BLaER1 (cell line): ENCODE measurements at regions not wholly inside any gene's neighbourhood (a gene's known extent, or its start where the extent isn't known, plus 50 kb on each side); places are given as distances from the start of the nearest gene placed in this dataset.
"Not testable (repeated sequence)": the region's sequence is repeated elsewhere in the genome, so short reads cannot be mapped to it uniquely, and the experiment has no call there.

Experiments used
- H3K27ac ChIP-seq: shearing (Covaris generic); formaldehyde crosslinking; 2 replicates; pipeline ENCODE4 v1.8.1; 2022
- H3K27me3 ChIP-seq: shearing (Covaris generic); formaldehyde crosslinking; 2 replicates; pipeline ENCODE4 v1.8.1; 2022
- H3K36me3 ChIP-seq: shearing (Covaris generic); formaldehyde crosslinking; 2 replicates; pipeline ENCODE4 v1.8.1; 2022
- H3K4me1 ChIP-seq: shearing (Covaris generic); formaldehyde crosslinking; 2 replicates; pipeline ENCODE4 v1.8.1; 2022
- H3K4me2 ChIP-seq: shearing (Covaris generic); formaldehyde crosslinking; 2 replicates; pipeline ENCODE4 v1.8.1; 2022
- H3K4me3 ChIP-seq: shearing (Covaris generic); formaldehyde crosslinking; 2 replicates; pipeline ENCODE4 v1.8.1; 2022
- H3K9ac ChIP-seq: shearing (Covaris generic); formaldehyde crosslinking; 2 replicates; pipeline ENCODE4 v1.8.1; 2022
- H3K9me3 ChIP-seq: shearing (Covaris generic); formaldehyde crosslinking; 2 replicates; pipeline ENCODE4 v1.8.1; 2022
- H4K20me1 ChIP-seq: shearing (Covaris generic); formaldehyde crosslinking; 2 replicates; pipeline ENCODE4 v1.8.1; 2022
- Cebpa-rat ChIP-seq: shearing (Covaris generic); IDR thresholded peaks from 2 replicates; pipeline ENCODE4 v1.8.1; 2022

DNA sequence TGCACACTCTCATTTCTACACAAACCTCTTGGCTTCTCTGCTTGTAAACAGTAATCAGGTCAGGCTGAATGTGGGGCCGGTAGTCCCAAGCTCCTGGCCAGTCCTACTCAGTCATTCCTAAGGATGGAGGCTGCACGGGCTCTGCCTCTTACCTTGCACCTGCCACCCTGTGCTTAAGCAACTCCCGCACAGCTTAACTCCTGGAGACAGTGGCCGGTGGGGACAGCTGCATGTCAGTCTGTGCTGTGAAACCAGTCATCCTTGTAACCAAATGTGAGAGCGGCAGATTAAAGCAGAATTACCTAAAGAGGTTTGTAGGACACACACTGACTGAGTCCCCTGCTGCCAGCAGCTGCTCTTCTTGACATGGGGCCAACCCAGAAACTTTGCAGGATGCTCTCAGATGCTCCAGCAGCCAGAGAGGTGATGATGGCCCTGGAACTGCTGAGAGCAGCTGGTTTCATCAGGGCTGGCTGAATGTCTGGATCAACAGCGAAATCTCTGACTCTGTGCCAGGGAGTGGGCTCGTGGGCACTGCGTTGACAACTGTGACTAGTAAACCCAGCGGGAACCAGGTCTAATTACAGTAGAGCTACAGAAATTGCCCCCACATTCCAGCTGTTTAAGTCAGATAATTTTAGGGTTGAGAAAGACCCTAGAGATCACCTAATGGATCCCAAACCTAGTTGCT is 123.7 kb downstream of the ANAPC4 start:
- Histone ChIP-seq H3K4me2 (no peak overlapping the region), H3K4me3 (no peak overlapping the region), H3K9me3 (peaks cover 21% of the 10 kb centered on the region), H3K9ac (no peak overlapping the region), H3K4me1 (no peaks in the 10 kb centered on the region), H4K20me1 (no peaks in the 10 kb centered on the region), H3K27ac (no peak overlapping the region), H3K36me3 (no peaks in the 10 kb centered on the region), H3K27me3 (no peaks in the 10 kb centered on the region)
- TF ChIP-seq Cebpa-rat = no peak

DNA sequence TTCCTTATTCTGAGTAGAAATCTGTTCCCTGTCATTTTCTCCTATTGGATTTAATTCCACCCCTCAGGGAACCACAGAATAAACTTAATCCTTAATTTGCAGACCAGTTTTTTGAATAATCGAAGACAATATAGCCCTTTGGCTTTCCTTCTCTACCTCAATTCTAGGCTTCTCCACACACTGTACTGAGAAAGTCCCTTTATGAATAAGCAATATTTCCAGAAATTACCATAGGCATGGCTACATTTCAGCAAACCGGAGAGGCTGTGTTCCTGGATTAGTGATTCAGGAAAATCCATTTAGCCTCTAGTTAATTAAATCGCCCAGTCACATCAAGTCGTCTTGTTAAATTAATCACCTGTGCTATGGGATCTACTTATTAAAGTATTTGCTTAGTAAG is 125.1 kb downstream of the ANAPC4 start:
- H3K4me3 ChIP-seq = no peak overlapping the region
- H3K4me2 ChIP-seq = no peak overlapping the region
- no peak overlapping the region for H3K27ac ChIP-seq
- no peak for TF ChIP-seq Cebpa-rat
- no peaks in the 10 kb centered on the region for H3K27me3 ChIP-seq
- H3K9ac ChIP-seq = no peak overlapping the region
- H3K4me1 ChIP-seq = no peaks in the 10 kb centered on the region
- H4K20me1 ChIP-seq = no peaks in the 10 kb centered on the region
- H3K36me3 ChIP-seq = no peaks in the 10 kb centered on the region
- peaks cover 19% of the 10 kb centered on the region for H3K9me3 ChIP-seq

DNA sequence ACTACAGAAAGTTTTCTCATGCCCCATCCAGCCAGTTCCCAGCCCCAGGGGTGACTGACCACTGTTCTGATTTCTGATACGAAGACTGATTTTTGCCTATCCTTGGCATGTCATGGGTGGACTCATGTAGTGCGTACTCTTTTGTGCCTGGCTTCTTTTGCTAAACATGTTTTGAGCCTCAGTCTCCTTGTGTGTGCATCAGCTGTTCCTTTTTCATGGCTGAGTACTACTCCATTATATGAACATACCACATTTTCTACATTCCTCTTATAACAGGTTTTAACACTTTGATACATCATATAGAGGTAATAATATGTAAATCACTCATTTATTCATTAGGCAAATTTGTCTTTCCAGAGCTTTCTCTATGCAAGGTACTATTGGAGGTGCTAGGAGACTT is 126.7 kb downstream of the ANAPC4 start:
- Histone ChIP-seq H3K9me3 (peaks cover 19% of the 10 kb centered on the region), H3K4me2 (no peak overlapping the region), H3K4me1 (no peaks in the 10 kb centered on the region), H3K9ac (no peak overlapping the region), H3K4me3 (no peak overlapping the region), H3K27me3 (no peaks in the 10 kb centered on the region), H3K27ac (no peak overlapping the region), H3K36me3 (no peaks in the 10 kb centered on the region), H4K20me1 (no peaks in the 10 kb centered on the region)
- TF ChIP-seq Cebpa-rat = no peak

DNA sequence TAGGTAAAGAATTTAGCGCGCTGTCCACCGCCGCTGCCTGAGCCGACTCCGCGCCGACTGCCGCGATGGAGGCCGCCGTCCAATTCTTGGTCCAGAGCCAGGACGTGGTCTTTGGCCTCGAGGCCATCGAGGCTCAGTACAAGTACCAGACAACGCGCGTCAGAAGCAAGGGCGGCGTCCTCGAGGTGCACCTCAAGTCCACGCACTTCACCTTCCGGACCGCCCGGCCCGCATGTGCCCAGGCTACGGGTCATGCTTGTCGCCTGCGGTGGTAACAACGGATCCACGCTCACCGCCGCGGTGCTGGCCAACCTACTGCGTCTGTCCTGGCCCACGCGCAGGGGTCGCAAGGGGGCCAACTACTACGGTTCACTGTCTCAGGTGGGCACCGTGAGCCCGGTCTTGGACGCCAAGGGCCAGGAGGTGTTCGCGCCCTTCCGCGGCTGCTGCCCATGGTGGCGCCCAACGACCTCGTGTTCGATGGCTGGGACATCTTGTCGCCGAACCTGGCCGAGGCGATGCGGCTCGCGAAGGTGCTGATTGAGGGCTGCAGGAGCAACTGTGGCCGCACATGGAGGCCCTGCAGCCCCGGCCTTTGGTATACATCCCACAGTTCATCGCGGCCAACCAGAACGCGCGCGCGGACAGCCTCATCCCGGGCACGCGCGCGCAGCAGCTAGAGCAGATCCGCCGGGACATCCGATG is 128.0 kb downstream of the ANAPC4 start:
- no peaks in the 10 kb centered on the region for H3K27me3 ChIP-seq
- no peaks in the 10 kb centered on the region for H4K20me1 ChIP-seq
- no peaks in the 10 kb centered on the region for H3K4me1 ChIP-seq
- H3K9ac ChIP-seq = no peak overlapping the region
- no peak overlapping the region for H3K4me3 ChIP-seq
- H3K27ac ChIP-seq = no peak overlapping the region
- peaks cover 19% of the 10 kb centered on the region for H3K9me3 ChIP-seq
- TF ChIP-seq Cebpa-rat = no peak
- H3K36me3 ChIP-seq = no peaks in the 10 kb centered on the region
- no peak overlapping the region for H3K4me2 ChIP-seq

DNA sequence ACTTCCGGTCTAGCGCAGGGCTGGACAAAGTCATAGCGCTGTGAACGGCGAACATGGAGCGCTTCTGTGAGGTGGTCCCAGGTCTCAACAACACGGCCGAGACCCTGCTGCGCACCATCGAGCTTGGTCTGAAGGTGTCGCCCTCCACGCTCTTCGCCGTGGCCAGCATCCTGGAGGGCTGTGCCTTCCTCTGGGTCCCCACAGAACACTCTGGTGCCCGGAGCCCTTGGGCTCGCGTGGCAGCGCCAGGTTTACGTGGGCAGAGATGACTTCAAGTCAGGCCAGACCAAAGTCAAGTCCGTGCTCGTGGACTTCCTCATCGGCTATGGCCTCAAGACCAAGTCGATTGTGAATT is 128.6 kb downstream of the ANAPC4 start:
- Histone ChIP-seq H3K36me3 (no peaks in the 10 kb centered on the region), H3K27ac (no peak overlapping the region), H3K4me2 (no peak overlapping the region), H3K4me3 (no peak overlapping the region), H3K4me1 (no peaks in the 10 kb centered on the region), H3K27me3 (no peaks in the 10 kb centered on the region), H3K9me3 (peaks cover 19% of the 10 kb centered on the region), H4K20me1 (no peaks in the 10 kb centered on the region), H3K9ac (no peak overlapping the region)
- no peak for TF ChIP-seq Cebpa-rat

DNA sequence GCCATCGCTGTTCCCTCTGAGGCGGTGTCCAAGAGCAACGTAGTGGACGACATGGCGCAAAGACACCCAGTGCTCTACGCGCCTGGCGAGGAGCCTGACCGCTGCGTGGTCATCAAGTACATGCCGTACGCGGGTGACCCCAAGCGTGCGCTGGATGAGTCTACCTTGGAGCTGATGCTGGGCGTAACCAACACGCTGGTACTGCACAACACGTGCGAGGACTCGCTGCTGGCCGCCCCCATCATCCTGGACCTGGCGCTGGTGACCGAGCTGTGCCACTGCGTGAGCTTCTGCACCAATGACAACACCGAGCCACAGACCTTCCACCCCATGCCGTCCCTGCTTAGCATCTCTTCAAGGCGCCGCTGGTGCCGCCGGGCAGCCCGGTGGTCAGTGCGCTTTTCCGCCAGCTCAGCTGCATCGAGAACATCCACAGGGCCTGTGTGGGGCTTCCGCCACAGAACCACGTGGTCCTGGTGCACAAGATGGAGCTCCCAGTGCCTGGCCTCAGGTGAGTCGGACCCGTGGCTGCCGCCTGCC is 129.0 kb downstream of the ANAPC4 start:
- Histone ChIP-seq H3K4me3 (no peak overlapping the region), H3K36me3 (no peaks in the 10 kb centered on the region), H4K20me1 (no peaks in the 10 kb centered on the region), H3K27ac (no peak overlapping the region), H3K4me2 (no peak overlapping the region), H3K27me3 (no peaks in the 10 kb centered on the region), H3K9me3 (peaks cover 19% of the 10 kb centered on the region), H3K9ac (no peak overlapping the region), H3K4me1 (no peaks in the 10 kb centered on the region)
- no peak for TF ChIP-seq Cebpa-rat

DNA sequence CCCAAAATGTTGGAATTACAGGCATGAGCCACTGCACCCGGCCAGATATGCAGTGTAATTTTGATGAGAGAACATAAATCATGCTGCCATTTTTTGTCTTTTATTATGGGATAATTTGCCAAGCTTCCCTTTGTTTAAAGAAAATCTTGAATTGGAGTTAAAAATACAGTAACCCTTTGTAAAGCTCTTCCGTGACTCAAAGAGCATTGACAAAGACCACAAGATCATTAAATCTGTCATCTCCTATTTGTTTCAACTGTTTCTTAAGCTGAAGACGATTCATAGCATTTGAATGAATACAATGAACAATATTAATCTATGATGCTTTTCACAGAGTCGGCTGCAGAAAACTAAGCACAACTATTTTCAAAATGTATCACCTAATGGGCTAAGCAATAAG is 132.6 kb downstream of the ANAPC4 start:
- Histone ChIP-seq H3K4me2 (no peak overlapping the region), H3K9me3 (peaks cover 17% of the 10 kb centered on the region), H3K36me3 (no peaks in the 10 kb centered on the region), H3K4me1 (no peaks in the 10 kb centered on the region), H3K27me3 (no peaks in the 10 kb centered on the region), H3K9ac (no peak overlapping the region), H3K4me3 (no peak overlapping the region), H4K20me1 (no peaks in the 10 kb centered on the region), H3K27ac (no peak overlapping the region)
- TF ChIP-seq Cebpa-rat = no peak

DNA sequence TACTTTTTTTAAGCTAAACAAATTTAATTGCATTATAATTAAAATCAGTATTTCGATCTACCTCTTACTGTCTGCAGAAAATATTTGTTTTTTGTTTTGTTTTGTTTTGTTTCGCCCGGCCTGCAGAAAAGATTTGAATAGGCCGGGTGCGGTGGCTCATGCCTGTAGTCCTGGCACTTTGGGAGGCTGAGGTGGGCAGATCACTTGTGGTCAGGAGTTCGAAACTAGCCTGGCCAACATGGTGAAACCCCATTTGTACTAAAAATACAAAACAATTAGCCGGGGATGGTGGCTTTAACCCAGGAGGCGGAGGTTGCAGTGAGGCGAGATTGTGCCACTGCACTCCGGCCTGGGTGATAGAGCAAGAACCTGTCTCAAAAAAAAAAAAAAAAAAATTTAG is 134.8 kb downstream of the ANAPC4 start:
- not testable (repeated sequence) for H3K36me3 ChIP-seq, H3K9me3 ChIP-seq, H3K9ac ChIP-seq, H3K27me3 ChIP-seq, H4K20me1 ChIP-seq, H3K4me3 ChIP-seq, H3K27ac ChIP-seq, H3K4me1 ChIP-seq, H3K4me2 ChIP-seq

DNA sequence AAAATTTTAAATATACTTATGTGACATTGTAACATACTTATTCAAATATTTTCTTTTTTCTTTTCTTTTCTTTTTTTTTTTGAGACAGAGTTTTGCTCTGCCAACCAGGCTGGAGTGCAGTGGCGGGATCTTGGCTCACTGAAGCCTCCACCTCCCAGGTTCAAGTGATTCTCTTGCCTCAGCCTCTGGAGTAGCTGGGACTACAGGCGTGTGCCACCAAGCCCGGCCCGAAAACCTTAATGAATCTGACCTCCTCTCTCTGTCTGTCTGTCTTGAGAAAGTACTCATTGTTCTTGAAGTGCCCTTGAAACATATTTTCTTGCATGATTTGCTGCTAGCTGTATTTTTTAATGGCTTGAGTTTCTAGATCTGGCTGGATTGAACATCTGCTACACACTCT is 136.8 kb downstream of the ANAPC4 start:
- TF ChIP-seq Cebpa-rat = no peak
- no peaks in the 10 kb centered on the region for H3K36me3 ChIP-seq
- no peaks in the 10 kb centered on the region for H4K20me1 ChIP-seq
- H3K9ac ChIP-seq = no peak overlapping the region
- H3K4me1 ChIP-seq = no peaks in the 10 kb centered on the region
- H3K27me3 ChIP-seq = no peaks in the 10 kb centered on the region
- H3K4me3 ChIP-seq = no peak overlapping the region
- no peak overlapping the region for H3K27ac ChIP-seq
- no peaks in the 10 kb centered on the region for H3K9me3 ChIP-seq
- no peak overlapping the region for H3K4me2 ChIP-seq

DNA sequence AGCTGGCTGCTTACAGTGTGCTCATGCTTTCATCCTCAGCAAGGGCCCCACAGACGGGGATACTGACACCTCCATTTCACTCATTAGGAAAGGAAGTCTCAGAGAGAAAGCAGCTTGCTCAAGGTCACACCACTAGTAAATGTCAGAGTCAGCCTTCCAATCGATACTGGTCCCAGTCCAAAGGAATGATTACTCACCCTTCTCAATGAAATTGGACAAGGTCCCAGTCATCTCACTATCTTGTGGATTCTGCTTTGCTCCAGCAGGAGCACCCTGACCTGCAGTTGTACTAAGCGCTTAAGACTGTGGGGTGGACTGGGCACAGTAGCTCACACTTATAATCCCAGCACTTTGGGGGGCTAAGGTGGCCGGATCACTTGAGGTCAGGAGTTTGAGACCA is 132.2 kb upstream of the SLC34A2 start:
- Histone ChIP-seq H3K36me3 (no peaks in the 10 kb centered on the region), H3K27me3 (no peaks in the 10 kb centered on the region), H3K4me1 (no peaks in the 10 kb centered on the region), H3K4me3 (no peak overlapping the region), H3K9me3 (no peaks in the 10 kb centered on the region), H3K9ac (no peak overlapping the region), H3K27ac (no peak overlapping the region), H3K4me2 (no peak overlapping the region), H4K20me1 (no peaks in the 10 kb centered on the region)
- no peak for TF ChIP-seq Cebpa-rat
